ENCODE measurements at regions not wholly inside any gene's neighbourhood (a gene's known extent, or its start where the extent isn't known, plus 50 kb on each side); places are given as distances from the start of the nearest gene placed in this dataset.

GRCh38 chr22:27588915-27589314, 212.6 kb downstream of the MN1 start:
- no peak overlapping the region for H3K9ac ChIP-seq (ENCODE audit: low read length)
- no peak overlapping the region for H2AK5ac ChIP-seq (ENCODE audit: low read length)
- no peaks in the 10 kb centered on the region for H3K27me3 ChIP-seq (ENCODE audit: insufficient read depth, low read length, poor library complexity)
- no peak overlapping the region for H2BK15ac ChIP-seq (replicated peaks; ENCODE audit: low read depth)
- H3K4me3 ChIP-seq (ENCODE audit: low read length): no peak overlapping the region
- no peak overlapping the region for H4K8ac ChIP-seq (ENCODE audit: low read depth, low read length)
- H3K56ac ChIP-seq (ENCODE audit: low read length): no peak overlapping the region
- H3K18ac ChIP-seq (ENCODE audit: low read length): no peak overlapping the region
- no peak overlapping the region for H2BK5ac ChIP-seq (ENCODE audit: low read length)
- H3K23ac ChIP-seq (ENCODE audit: low read length): no peak overlapping the region
- H3K4ac ChIP-seq (ENCODE audit: low read depth, low read length): no peak overlapping the region
- no peak overlapping the region for H3K27ac ChIP-seq (ENCODE audit: low read depth, low read length)
- no CpG with 5 or more reads among the region's 2 CpGs for WGBS (ENCODE audit: extremely low coverage, insufficient coverage, low lambda C conversion rate)
- H3K36me3 ChIP-seq (ENCODE audit: control insufficient read depth, insufficient read depth, low read length): no peaks in the 10 kb centered on the region
- no peaks in the 10 kb centered on the region for H3K4me1 ChIP-seq (ENCODE audit: control insufficient read depth, low read depth, low read length)
- DNase-seq: no peak
- no peak overlapping the region for H4K5ac ChIP-seq (ENCODE audit: low read length)
- no peaks in the 10 kb centered on the region for H3K79me2 ChIP-seq (ENCODE audit: control insufficient read depth, insufficient read depth, low read length)
- no peak overlapping the region for H2BK120ac ChIP-seq (ENCODE audit: low read depth, low read length)
- no peak overlapping the region for H3K4me2 ChIP-seq (ENCODE audit: low read length)
- H3K79me1 ChIP-seq (ENCODE audit: low read length): no peaks in the 10 kb centered on the region

GRCh38 chr22:27591060-27591459, 210.5 kb downstream of the MN1 start:
- no peak overlapping the region for H3K23ac ChIP-seq (ENCODE audit: low read length)
- H3K27me3 ChIP-seq (ENCODE audit: insufficient read depth, low read length, poor library complexity): no peaks in the 10 kb centered on the region
- H3K4ac ChIP-seq (ENCODE audit: low read depth, low read length): no peak overlapping the region
- H3K4me1 ChIP-seq (ENCODE audit: control insufficient read depth, low read depth, low read length): no peaks in the 10 kb centered on the region
- H3K79me1 ChIP-seq (ENCODE audit: low read length): no peaks in the 10 kb centered on the region
- no peak overlapping the region for H2BK15ac ChIP-seq (replicated peaks; ENCODE audit: low read depth)
- WGBS (ENCODE audit: extremely low coverage, insufficient coverage, low lambda C conversion rate): no CpG with 5 or more reads among the region's 6 CpGs
- H4K5ac ChIP-seq (ENCODE audit: low read length): no peak overlapping the region
- H2BK120ac ChIP-seq (ENCODE audit: low read depth, low read length): no peak overlapping the region
- H3K9ac ChIP-seq (ENCODE audit: low read length): no peak overlapping the region
- no peaks in the 10 kb centered on the region for H3K79me2 ChIP-seq (ENCODE audit: control insufficient read depth, insufficient read depth, low read length)
- no peak overlapping the region for H4K8ac ChIP-seq (ENCODE audit: low read depth, low read length)
- no peak overlapping the region for H2AK5ac ChIP-seq (ENCODE audit: low read length)
- DNase-seq: no peak
- H3K4me3 ChIP-seq (ENCODE audit: low read length): no peak overlapping the region
- H3K4me2 ChIP-seq (ENCODE audit: low read length): no peak overlapping the region
- H2BK5ac ChIP-seq (ENCODE audit: low read length): no peak overlapping the region
- H3K36me3 ChIP-seq (ENCODE audit: control insufficient read depth, insufficient read depth, low read length): no peaks in the 10 kb centered on the region
- H3K27ac ChIP-seq (ENCODE audit: low read depth, low read length): no peak overlapping the region
- H3K18ac ChIP-seq (ENCODE audit: low read length): no peak overlapping the region
- no peak overlapping the region for H3K56ac ChIP-seq (ENCODE audit: low read length)

- Histone ChIP-seq H3K79me2 (ENCODE audit: control insufficient read depth, insufficient read depth, low read length) (no peaks in the 10 kb centered on the region), H3K9ac (ENCODE audit: low read length) (no peak overlapping the region), H3K27ac (ENCODE audit: low read depth, low read length) (no peak overlapping the region), H3K4me2 (ENCODE audit: low read length) (no peak overlapping the region), H3K56ac (ENCODE audit: low read length) (no peak overlapping the region), H2AK5ac (ENCODE audit: low read length) (no peak overlapping the region), H3K18ac (ENCODE audit: low read length) (no peak overlapping the region), H2BK5ac (ENCODE audit: low read length) (no peak overlapping the region), H3K27me3 (ENCODE audit: insufficient read depth, low read length, poor library complexity) (no peaks in the 10 kb centered on the region), H2BK120ac (ENCODE audit: low read depth, low read length) (no peak overlapping the region), H3K4me1 (ENCODE audit: control insufficient read depth, low read depth, low read length) (no peaks in the 10 kb centered on the region), H4K5ac (ENCODE audit: low read length) (no peak overlapping the region), H3K4me3 (ENCODE audit: low read length) (no peak overlapping the region), H3K23ac (ENCODE audit: low read length) (no peak overlapping the region), H3K79me1 (ENCODE audit: low read length) (no peaks in the 10 kb centered on the region), H2BK15ac (replicated peaks; ENCODE audit: low read depth) (no peak overlapping the region), H3K36me3 (ENCODE audit: control insufficient read depth, insufficient read depth, low read length) (no peaks in the 10 kb centered on the region), H3K4ac (ENCODE audit: low read depth, low read length) (no peak overlapping the region), H4K8ac (ENCODE audit: low read depth, low read length) (no peak overlapping the region)
- no peak for DNase-seq
- no CpG with 5 or more reads among the region's 2 CpGs for WGBS (ENCODE audit: extremely low coverage, insufficient coverage, low lambda C conversion rate)
Observed at GRCh38 chr22:27593378-27593777, 208.2 kb downstream of the MN1 start.

GRCh38 chr22:27594020-27594419, 207.5 kb downstream of the MN1 start:
- Histone ChIP-seq H3K27ac (ENCODE audit: low read depth, low read length) (no peak overlapping the region), H2AK5ac (ENCODE audit: low read length) (no peak overlapping the region), H3K36me3 (ENCODE audit: control insufficient read depth, insufficient read depth, low read length) (no peaks in the 10 kb centered on the region), H3K9ac (ENCODE audit: low read length) (no peak overlapping the region), H4K5ac (ENCODE audit: low read length) (no peak overlapping the region), H2BK5ac (ENCODE audit: low read length) (no peak overlapping the region), H2BK15ac (replicated peaks; ENCODE audit: low read depth) (no peak overlapping the region), H2BK120ac (ENCODE audit: low read depth, low read length) (no peak overlapping the region), H3K79me2 (ENCODE audit: control insufficient read depth, insufficient read depth, low read length) (no peaks in the 10 kb centered on the region), H4K8ac (ENCODE audit: low read depth, low read length) (no peak overlapping the region), H3K4ac (ENCODE audit: low read depth, low read length) (no peak overlapping the region), H3K4me3 (ENCODE audit: low read length) (no peak overlapping the region), H3K23ac (ENCODE audit: low read length) (no peak overlapping the region), H3K27me3 (ENCODE audit: insufficient read depth, low read length, poor library complexity) (no peaks in the 10 kb centered on the region), H3K18ac (ENCODE audit: low read length) (no peak overlapping the region), H3K4me2 (ENCODE audit: low read length) (no peak overlapping the region), H3K56ac (ENCODE audit: low read length) (no peak overlapping the region), H3K79me1 (ENCODE audit: low read length) (no peaks in the 10 kb centered on the region), H3K4me1 (ENCODE audit: control insufficient read depth, low read depth, low read length) (no peaks in the 10 kb centered on the region)
- DNase-seq: no peak
- no CpG with 5 or more reads among the region's 2 CpGs for WGBS (ENCODE audit: extremely low coverage, insufficient coverage, low lambda C conversion rate)

- Histone ChIP-seq H3K23ac (ENCODE audit: low read length) (no peak overlapping the region), H2AK5ac (ENCODE audit: low read length) (no peak overlapping the region), H2BK15ac (replicated peaks; ENCODE audit: low read depth) (no peak overlapping the region), H3K27ac (ENCODE audit: low read depth, low read length) (no peak overlapping the region), H2BK120ac (ENCODE audit: low read depth, low read length) (no peak overlapping the region), H2BK5ac (ENCODE audit: low read length) (no peak overlapping the region), H3K4me1 (ENCODE audit: control insufficient read depth, low read depth, low read length) (no peaks in the 10 kb centered on the region), H3K4me3 (ENCODE audit: low read length) (no peak overlapping the region), H3K36me3 (ENCODE audit: control insufficient read depth, insufficient read depth, low read length) (no peaks in the 10 kb centered on the region), H4K8ac (ENCODE audit: low read depth, low read length) (no peak overlapping the region), H3K4ac (ENCODE audit: low read depth, low read length) (no peak overlapping the region), H3K27me3 (ENCODE audit: insufficient read depth, low read length, poor library complexity) (no peaks in the 10 kb centered on the region), H3K79me1 (ENCODE audit: low read length) (no peaks in the 10 kb centered on the region), H3K9ac (ENCODE audit: low read length) (no peak overlapping the region), H3K4me2 (ENCODE audit: low read length) (no peak overlapping the region), H3K79me2 (ENCODE audit: control insufficient read depth, insufficient read depth, low read length) (no peaks in the 10 kb centered on the region), H3K18ac (ENCODE audit: low read length) (no peak overlapping the region), H4K5ac (ENCODE audit: low read length) (no peak overlapping the region), H3K56ac (ENCODE audit: low read length) (no peak overlapping the region)
- no CpG with 5 or more reads among the region's 7 CpGs for WGBS (ENCODE audit: extremely low coverage, insufficient coverage, low lambda C conversion rate)
- no peak for DNase-seq
Observed at GRCh38 chr22:27594474-27595134, 207.0 kb downstream of the MN1 start.

Measured in mesendoderm (in vitro differentiated cells).